ENCODE measurements at regions not wholly inside any gene's neighbourhood (a gene's known extent, or its start where the extent isn't known, plus 50 kb on each side); places are given as distances from the start of the nearest gene placed in this dataset.

GRCh38 chr19:28367146-28367545 lies 845.8 kb downstream of the UQCRFS1 start:
- Histone ChIP-seq H3K9ac (ENCODE audit: extremely low read depth, insufficient read length, low read length) (no peak overlapping the region), H4K20me1 (ENCODE audit: control insufficient read depth, insufficient read depth, insufficient read length) (no peaks in the 10 kb centered on the region), H3K18ac (ENCODE audit: insufficient read length, low read depth, low read length) (no peak overlapping the region), H3K9me3 (ENCODE audit: control insufficient read depth, low read depth, low read length) (no peaks in the 10 kb centered on the region), H3K23ac (ENCODE audit: insufficient read length, low read depth, low read length) (no peak overlapping the region), H2BK5ac (ENCODE audit: insufficient read length, low read length) (no peak overlapping the region), H3K4me1 (ENCODE audit: insufficient read depth, low read length) (no peaks in the 10 kb centered on the region), H4K91ac (ENCODE audit: insufficient read length, low read depth, low read length) (no peak overlapping the region), H3K27ac (ENCODE audit: insufficient read length, low read depth, low read length) (no peak overlapping the region), H2BK20ac (ENCODE audit: low read depth, low read length, poor library complexity, severe bottlenecking) (no peak overlapping the region), H3K79me1 (ENCODE audit: insufficient read depth, low read depth, low read length, poor library complexity, severe bottlenecking) (no peaks in the 10 kb centered on the region), H3K4me2 (ENCODE audit: insufficient read depth, insufficient read length, low read length) (no peak overlapping the region), H2BK15ac (ENCODE audit: low read depth, low read length) (no peak overlapping the region), H4K8ac (replicated peaks; ENCODE audit: insufficient read length, low read depth, low read length) (no peak overlapping the region), H2BK12ac (ENCODE audit: insufficient read length, low read depth, low read length) (no peak overlapping the region), H3K27me3 (ENCODE audit: insufficient read depth, low read length) (no peaks in the 10 kb centered on the region), H3K23me2 (ENCODE audit: insufficient read length, low read depth, low read length, poor library complexity, severe bottlenecking) (no peaks in the 10 kb centered on the region), H3K14ac (ENCODE audit: insufficient read depth, low read length) (no peak overlapping the region), H2AFZ (ENCODE audit: low read length) (no peak overlapping the region), H3T11ph (ENCODE audit: low read length) (no peak overlapping the region), H4K5ac (ENCODE audit: insufficient read length, low read depth, low read length) (no peak overlapping the region), H2BK120ac (ENCODE audit: low read depth, low read length, poor library complexity, severe bottlenecking) (no peak overlapping the region), H3K56ac (ENCODE audit: insufficient read length, low read depth, low read length) (no peak overlapping the region), H2AK5ac (ENCODE audit: insufficient read length, low read length) (no peak overlapping the region), H3K79me2 (ENCODE audit: insufficient read depth, low read length) (no peaks in the 10 kb centered on the region), H3K4ac (ENCODE audit: low read depth, low read length) (no peak overlapping the region)
- DNase-seq = no peak
- TF ChIP-seq CTCF (conservative IDR thresholded peaks at IDR 0.05) = no peak
- H3K4me1 Mint-ChIP-seq = no peaks in the 10 kb centered on the region
- H3K27ac Mint-ChIP-seq = no peak overlapping the region
- no peak overlapping the region for H3K4me3 Mint-ChIP-seq
- no CpG with 5 or more reads among the region's 1 CpG for WGBS (ENCODE audit: extremely low coverage, insufficient read length, low lambda C conversion rate)
- no peaks in the 10 kb centered on the region for H3K36me3 Mint-ChIP-seq (ENCODE audit: insufficient read depth in 1 of 3, low read depth in 3 of 3)
- peaks cover 0 to 2% of the 10 kb centered on the region in 2 experiments; a peak in 3 of 5 replicates for H3K9me3 Mint-ChIP-seq
- H3K27me3 Mint-ChIP-seq (ENCODE audit: low read depth) = no peaks in the 10 kb centered on the region
